HepG2 (cell line): ENCODE measurements at regions not wholly inside any gene's neighbourhood (a gene's known extent, or its start where the extent isn't known, plus 50 kb on each side); places are given as distances from the start of the nearest gene placed in this dataset.

Experiments
- ATAC-seq: fragments of 200-7000 bp; cut with Tn5 transposase; 3 replicates; pipeline ENCODE4 v1.9.1; 2020; ENCODE audit warnings: mild to moderate bottlenecking, moderate library complexity
- BruUV-seq: library from RNA; stranded (reverse); fragments of 400-500 nt; replicated peaks from 2 replicates; lab custom pipeline; 2021; lab: Mats Ljungman, UMichigan
- CTCF ChIA-PET: fragments of 300-600 bp; formaldehyde crosslinking; extraction: SDS; loops from one replicate; lab custom pipeline; 2021; ENCODE audit warnings: low total read pairs, inconsistent platforms, low intra/inter-chr PET ratio; lab: Yijun Ruan, JAX
- POLR2A ChIA-PET: fragments of 350-600 bp; sonication (Branson Sonifier 250); formaldehyde crosslinking; loops from one replicate; lab custom pipeline; 2020; ENCODE audit warnings: antibody characterized with exemption, inconsistent platforms; lab: Yijun Ruan, JAX
- DNase-seq: peaks from one replicate; pipeline ENCODE4 v3.0.0-alpha.2; 2015; ENCODE audit warnings: low spot score
- FAIRE-seq: peaks from 3 replicates; lab custom pipeline; 2011; peaks lifted over from hg19 to GRCh38; lab: Jason Lieb, UNC
- H2AFZ ChIP-seq: one replicate; pipeline ENCODE4 v1.6.1; 2011; ENCODE audit warnings: low read length, inconsistent platforms
- H3K27ac ChIP-seq: fragments of 300-600 bp; 3 replicates; pipeline ENCODE4 v1.8.0; 2011; ENCODE audit warnings: mixed run types, mild to moderate bottlenecking, mixed read lengths, low read length, inconsistent platforms; ENCODE audit not compliant: insufficient read depth; ENCODE audit errors: extremely low read length
- H3K27me3 ChIP-seq, 2 experiments: fragments of 200-600 bp in 1 of 2; 2 replicates in 1 of 2; 3 replicates in 1 of 2; pipeline versions ENCODE4 v1.6.0 to v1.8.0; 2011; ENCODE audit warnings: low read length in 2 of 2, mild to moderate bottlenecking in 2 of 2, moderate library complexity in 2 of 2, inconsistent platforms in 1 of 2; ENCODE audit not compliant: insufficient read depth in 2 of 2, control insufficient read depth in 1 of 2
- H3K36me3 ChIP-seq, 2 experiments: fragments of 200-600 bp in 1 of 2; replicated peaks in 1 of 2; 2 replicates in 1 of 2; 3 replicates in 1 of 2; pipeline versions ENCODE4 v1.5.1 to v1.8.0; 2011; ENCODE audit warnings: low read length in 2 of 2, inconsistent platforms in 1 of 2; ENCODE audit not compliant: insufficient read depth in 2 of 2, control insufficient read depth in 1 of 2
- H3K4me1 ChIP-seq: 2 replicates; pipeline ENCODE4 v1.5.1; 2012; ENCODE audit warnings: low read length, inconsistent platforms; ENCODE audit not compliant: insufficient read depth
- H3K4me2 ChIP-seq: 2 replicates; pipeline ENCODE4 v1.6.0; 2011; ENCODE audit warnings: low read depth, low read length, inconsistent platforms
- H3K4me3 ChIP-seq, 3 experiments: fragments of 200-600 bp in 1 of 3; sonication (generic), shearing (Covaris generic) in 1 of 3; replicated peaks in 1 of 3; 2 replicates each; pipeline ENCODE4 v1.5.1; 2011 to 2016; ENCODE audit warnings: low read length in 3 of 3, inconsistent platforms in 2 of 3, low read depth in 2 of 3, mild to moderate bottlenecking in 2 of 3, control low read depth in 1 of 3, mixed read lengths in 1 of 3; ENCODE audit not compliant: insufficient read depth in 1 of 3
- H3K79me2 ChIP-seq: one replicate; pipeline ENCODE4 v1.6.1; 2011; ENCODE audit warnings: low read length, inconsistent platforms; ENCODE audit not compliant: insufficient read depth
- H3K9ac ChIP-seq: 2 replicates; pipeline ENCODE4 v1.6.0; 2011; ENCODE audit warnings: mild to moderate bottlenecking, low read depth, low read length, inconsistent platforms; ENCODE audit not compliant: insufficient read depth
- H3K9me3 ChIP-seq: 2 replicates; pipeline ENCODE4 v1.5.1; 2012; ENCODE audit warnings: mild to moderate bottlenecking, low read length
- H4K20me1 ChIP-seq: 2 replicates; pipeline ENCODE4 v1.6.0; 2011; ENCODE audit warnings: inconsistent platforms, mild to moderate bottlenecking, low read length, moderate library complexity; ENCODE audit not compliant: insufficient read depth
- HNF4G ChIP-seq, 2 experiments: sonication (generic) in 1 of 2; formaldehyde crosslinking in 1 of 2; IDR thresholded peaks; 2 replicates each; pipeline versions ENCODE4 v1.4.0 to v1.6.1; 2011 to 2020; ENCODE audit warnings: borderline replicate concordance in 2 of 2, low read depth in 2 of 2, mild to moderate bottlenecking in 2 of 2, low read length in 1 of 2, missing genetic modification reagents in 1 of 2, moderate library complexity in 1 of 2
- HNRNPH1 ChIP-seq: fragments of 200-400 bp; formaldehyde crosslinking; optimal IDR thresholded peaks from 2 replicates; pipeline ENCODE3; 2017; ENCODE audit warnings: mild to moderate bottlenecking, low read depth, low read length
- HNRNPUL1 ChIP-seq: fragments of 200-400 bp; formaldehyde crosslinking; IDR thresholded peaks from 2 replicates; pipeline ENCODE4 v1.6.1; 2017; ENCODE audit warnings: low read depth, mild to moderate bottlenecking, low read length, moderate library complexity
- RXRA ChIP-seq: sonication (generic); formaldehyde crosslinking; IDR thresholded peaks from 2 replicates; pipeline ENCODE4 v1.5.1; 2020; ENCODE audit warnings: missing genetic modification reagents
- ZBTB42 ChIP-seq: sonication (generic); formaldehyde crosslinking; IDR thresholded peaks from 2 replicates; pipeline ENCODE4 v1.5.0; 2020; ENCODE audit warnings: mild to moderate bottlenecking, missing genetic modification reagents
- ZKSCAN8 ChIP-seq: IDR thresholded peaks from 2 replicates; pipeline ENCODE4 v1.6.1; 2016; ENCODE audit warnings: borderline replicate concordance, missing genetic modification reagents, missing compliant biosample characterization
- ZNF121 ChIP-seq: sonication (generic); formaldehyde crosslinking; IDR thresholded peaks from 2 replicates; pipeline ENCODE4 v1.5.0; 2020; ENCODE audit warnings: mild to moderate bottlenecking, missing genetic modification reagents
- ZNF558 ChIP-seq: sonication (generic); formaldehyde crosslinking; IDR thresholded peaks from 2 replicates; pipeline ENCODE4 v1.9.0; 2022; ENCODE audit warnings: mild to moderate bottlenecking, missing genetic modification reagents, borderline replicate concordance
- ZNF615 ChIP-seq: sonication (generic); formaldehyde crosslinking; IDR thresholded peaks from 2 replicates; pipeline ENCODE4 v1.5.0; 2020; ENCODE audit warnings: mild to moderate bottlenecking, missing genetic modification reagents, borderline replicate concordance
- WGBS: methylation state at CpG from one replicate; pipeline ENCODE4 v1.1.6; 2017; ENCODE audit warnings: low lambda C conversion rate; 5-methylcytosine and 5-hydroxymethylcytosine counted together
- in situ Hi-C: cut with HindIII; loops from 2 replicates; pipeline ENCODE4 v1.10.0; 2017; ENCODE audit warnings: low pct_unique_long_range_greater_than_20kb; ENCODE audit not compliant: extremely low pct_ligation_motif_present
- intact Hi-C: fragments of 100-400 bp; cut with micrococcal nuclease; formaldehyde crosslinking; loops from one replicate; pipeline ENCODE4 v1.10.0; 2022; ENCODE audit not compliant: unreplicated experiment
- TF ChIP-seq, protein P1 (sequence below): sonication (generic); formaldehyde crosslinking; IDR thresholded peaks from 2 replicates; pipeline ENCODE4 v1.9.0; 2021; ENCODE audit warnings: missing genetic modification reagents, borderline replicate concordance
- TF ChIP-seq, protein P2 (sequence below): sonication (generic); formaldehyde crosslinking; IDR thresholded peaks from 2 replicates; pipeline ENCODE4 v1.4.0; 2020; ENCODE audit warnings: missing genetic modification reagents, borderline replicate concordance

DNA sequence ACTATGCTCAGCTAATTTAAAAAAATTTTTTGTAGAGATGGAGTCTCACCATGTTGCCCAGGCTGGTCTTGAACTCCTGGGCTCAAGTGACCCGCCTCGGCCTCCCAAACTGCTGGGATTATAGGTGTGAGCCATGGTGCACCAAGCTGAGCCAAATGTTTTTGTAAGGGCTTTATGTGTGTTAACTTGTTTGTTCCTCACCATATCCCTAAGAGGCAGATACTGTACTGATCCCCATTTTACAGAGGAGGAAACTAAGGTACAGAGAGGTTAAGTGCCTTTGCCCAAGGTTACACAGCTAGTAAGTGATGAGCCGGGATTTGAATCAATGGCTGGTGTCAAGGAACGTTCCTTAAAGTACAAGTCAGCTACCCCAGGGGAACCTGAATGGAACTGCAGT is 85.3 kb upstream of the KLF7 start:
- ATAC-seq (no peak), DNase-seq (no peak), FAIRE-seq (no peak)
- Histone ChIP-seq H3K27ac (no peak overlapping the region), H2AFZ (no peak overlapping the region), H3K36me3 (no peaks in the 10 kb centered on the region), H3K4me2 (no peak overlapping the region), H3K9ac (no peak overlapping the region), H3K4me3 (no peak overlapping the region), H3K9me3 (no peaks in the 10 kb centered on the region), H3K4me1 (no peaks in the 10 kb centered on the region), H4K20me1 (no peaks in the 10 kb centered on the region), H3K27me3 (peaks cover 0 to 22% of the 10 kb centered on the region in 2 experiments; a peak in 3 of 5 replicates), H3K79me2 (no peaks in the 10 kb centered on the region)
- CTCF ChIA-PET = no interaction called here
- in situ Hi-C loops = no loop called here
- intact Hi-C loops = no loop called here
- 39% methylated on average over 4 of the region's 4 CpGs for WGBS
- POLR2A ChIA-PET = no interaction called here
- BruUV-seq = no TSS peak
- no peak for TF ChIP-seq ZNF558 (CRISPR knock-in tag)
- TF ChIP-seq, protein P1, sequence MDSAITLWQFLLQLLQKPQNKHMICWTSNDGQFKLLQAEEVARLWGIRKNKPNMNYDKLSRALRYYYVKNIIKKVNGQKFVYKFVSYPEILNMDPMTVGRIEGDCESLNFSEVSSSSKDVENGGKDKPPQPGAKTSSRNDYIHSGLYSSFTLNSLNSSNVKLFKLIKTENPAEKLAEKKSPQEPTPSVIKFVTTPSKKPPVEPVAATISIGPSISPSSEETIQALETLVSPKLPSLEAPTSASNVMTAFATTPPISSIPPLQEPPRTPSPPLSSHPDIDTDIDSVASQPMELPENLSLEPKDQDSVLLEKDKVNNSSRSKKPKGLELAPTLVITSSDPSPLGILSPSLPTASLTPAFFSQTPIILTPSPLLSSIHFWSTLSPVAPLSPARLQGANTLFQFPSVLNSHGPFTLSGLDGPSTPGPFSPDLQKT (CRISPR knock-in tag) = no peak
- TF ChIP-seq ZNF615 (CRISPR knock-in tag) = no peak
- no peak for TF ChIP-seq HNF4G (IDR thresholded peaks at IDR 0.05; ENCODE audit: borderline replicate concordance, low read depth, low read length)
- TF ChIP-seq HNF4G (CRISPR knock-in tag; IDR thresholded peaks at IDR 0.05; ENCODE audit: borderline replicate concordance, low read depth) = no peak
- TF ChIP-seq HNRNPUL1 = no peak
- TF ChIP-seq, protein P2, sequence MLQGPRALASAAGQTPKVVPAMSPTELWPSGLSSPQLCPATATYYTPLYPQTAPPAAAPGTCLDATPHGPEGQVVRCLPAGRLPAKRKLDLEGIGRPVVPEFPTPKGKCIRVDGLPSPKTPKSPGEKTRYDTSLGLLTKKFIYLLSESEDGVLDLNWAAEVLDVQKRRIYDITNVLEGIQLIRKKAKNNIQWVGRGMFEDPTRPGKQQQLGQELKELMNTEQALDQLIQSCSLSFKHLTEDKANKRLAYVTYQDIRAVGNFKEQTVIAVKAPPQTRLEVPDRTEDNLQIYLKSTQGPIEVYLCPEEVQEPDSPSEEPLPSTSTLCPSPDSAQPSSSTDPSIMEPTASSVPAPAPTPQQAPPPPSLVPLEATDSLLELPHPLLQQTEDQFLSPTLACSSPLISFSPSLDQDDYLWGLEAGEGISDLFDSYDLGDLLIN (CRISPR knock-in tag) = no peak
- no peak for TF ChIP-seq ZNF121 (CRISPR knock-in tag)
- no peak for TF ChIP-seq ZBTB42 (CRISPR knock-in tag)
- no peak for TF ChIP-seq ZKSCAN8 (CRISPR knock-in tag)
- TF ChIP-seq RXRA (CRISPR knock-in tag) = no peak
- no peak for TF ChIP-seq HNRNPH1
